ENCODE measurements at regions not wholly inside any gene's neighbourhood (a gene's known extent, or its start where the extent isn't known, plus 50 kb on each side); places are given as distances from the start of the nearest gene placed in this dataset.

GRCh38 chr3:148493631-148494030, 204.1 kb upstream of the AGTR1 start:
- Histone ChIP-seq H3K9me3 (no peaks in the 10 kb centered on the region), H3K36me3 (no peaks in the 10 kb centered on the region), H3K4me3 (no peak overlapping the region), H3K4me1 (no peaks in the 10 kb centered on the region), H3K27me3 (replicated peaks in 1 of 7) (no peaks in the 10 kb centered on the region), H3K27ac (no peak overlapping the region)
- TF ChIP-seq CTCF (IDR thresholded peaks at IDR 0.05 in 8 of 11, conservative IDR thresholded peaks at IDR 0.05 in 3 of 11) (no peak), POLR2A (IDR thresholded peaks at IDR 0.05) (no peak), POLR2AphosphoS5 (IDR thresholded peaks at IDR 0.05) (no peak)
- intact Hi-C loops (cut with DNase I; ENCODE audit: low total_unique reads): no loop called here
- WGBS, 5 donors: 60 to 75% (median 73%) methylated on average over 3 of the region's 3 CpGs
- DNase-seq: no peak

- Histone ChIP-seq H3K9me3 (no peaks in the 10 kb centered on the region), H3K27ac (no peak overlapping the region), H3K27me3 (replicated peaks in 1 of 7) (no peaks in the 10 kb centered on the region), H3K36me3 (no peaks in the 10 kb centered on the region), H3K4me1 (no peaks in the 10 kb centered on the region), H3K4me3 (no peak overlapping the region)
- no peak for TF ChIP-seq POLR2AphosphoS5 (IDR thresholded peaks at IDR 0.05)
- TF ChIP-seq CTCF (IDR thresholded peaks at IDR 0.05 in 8 of 11, conservative IDR thresholded peaks at IDR 0.05 in 3 of 11): no peak
- no peak for TF ChIP-seq POLR2A (IDR thresholded peaks at IDR 0.05)
- whole genome bisulfite sequencing, 5 donors: 64 to 75% (median 73%) methylated on average over 1 of the region's 1 CpG
- intact Hi-C loops (cut with DNase I; ENCODE audit: low total_unique reads): no loop called here
- no peak for DNase-seq
Measured at GRCh38 chr3:148494451-148494850, 203.3 kb upstream of the AGTR1 start.

- Histone ChIP-seq H3K36me3 (no peaks in the 10 kb centered on the region), H3K4me1 (no peaks in the 10 kb centered on the region), H3K27ac (no peak overlapping the region), H3K27me3 (replicated peaks in 1 of 7) (no peaks in the 10 kb centered on the region), H3K9me3 (no peaks in the 10 kb centered on the region), H3K4me3 (no peak overlapping the region)
- TF ChIP-seq POLR2A (IDR thresholded peaks at IDR 0.05): no peak
- no peak for TF ChIP-seq POLR2AphosphoS5 (IDR thresholded peaks at IDR 0.05)
- TF ChIP-seq CTCF (IDR thresholded peaks at IDR 0.05 in 8 of 11, conservative IDR thresholded peaks at IDR 0.05 in 3 of 11): no peak
- no peak for DNase-seq
- intact Hi-C loops (cut with DNase I; ENCODE audit: low total_unique reads): no loop called here
Measured at GRCh38 chr3:148500881-148501280, 196.8 kb upstream of the AGTR1 start.

- intact Hi-C loops (cut with DNase I; ENCODE audit: low total_unique reads): no loop called here
Measured at GRCh38 chr3:148510116-148510515, 187.6 kb upstream of the AGTR1 start.

GRCh38 chr3:148510561-148510960, 187.1 kb upstream of the AGTR1 start:
- no peak for DNase-seq
- H3K9me3 ChIP-seq: no peaks in the 10 kb centered on the region
- H3K4me3 ChIP-seq: no peak overlapping the region
- no peaks in the 10 kb centered on the region for H3K4me1 ChIP-seq
- no peaks in the 10 kb centered on the region for H3K36me3 ChIP-seq
- no peaks in the 10 kb centered on the region for H3K27me3 ChIP-seq (replicated peaks in 1 of 7)
- intact Hi-C loops (cut with DNase I; ENCODE audit: low total_unique reads): no loop called here
- H3K27ac ChIP-seq: no peak overlapping the region
- no peak for TF ChIP-seq POLR2A (IDR thresholded peaks at IDR 0.05)
- no peak for TF ChIP-seq CTCF (IDR thresholded peaks at IDR 0.05 in 8 of 11, conservative IDR thresholded peaks at IDR 0.05 in 3 of 11)
- no peak for TF ChIP-seq POLR2AphosphoS5 (IDR thresholded peaks at IDR 0.05)

More at GRCh38 chr3:148510116-148510515, 187.6 kb upstream of the AGTR1 start:
- Histone ChIP-seq H3K27ac (no peak overlapping the region), H3K27me3 (replicated peaks in 1 of 7) (no peaks in the 10 kb centered on the region), H3K9me3 (no peaks in the 10 kb centered on the region), H3K4me3 (no peak overlapping the region), H3K4me1 (no peaks in the 10 kb centered on the region), H3K36me3 (no peaks in the 10 kb centered on the region)
- no peak for DNase-seq
- no peak for TF ChIP-seq POLR2AphosphoS5 (IDR thresholded peaks at IDR 0.05)
